GM23338 (cell line): ENCODE measurements at regions not wholly inside any gene's neighbourhood (a gene's known extent, or its start where the extent isn't known, plus 50 kb on each side); places are given as distances from the start of the nearest gene placed in this dataset.

Experiments used
- ATAC-seq: fragments of 200-7000 bp; cut with Tn5 transposase; 3 replicates; pipeline ENCODE4 v1.9.1; 2020
- DNase-seq: peaks from one replicate; pipeline ENCODE4 v3.0.0-alpha.2; 2015; ENCODE audit warnings: low spot score
- H2AFZ ChIP-seq: fragments of 200-600 bp; sonication (generic); 2 replicates; pipeline ENCODE4 v1.8.0; 2016; ENCODE audit warnings: antibody characterized with exemption, mild to moderate bottlenecking, moderate library complexity
- H3F3A ChIP-seq: fragments of 200-600 bp; sonication (generic); replicated peaks from 2 replicates; pipeline ENCODE4 v1.8.0; 2017; ENCODE audit warnings: antibody characterized with exemption, mixed run types, low read depth
- H3K27ac ChIP-seq: fragments of 200-600 bp; sonication (generic); 2 replicates; pipeline ENCODE4 v1.6.1; 2016; ENCODE audit warnings: low read depth
- H3K27me3 ChIP-seq: fragments of 200-600 bp; sonication (generic); 2 replicates; pipeline ENCODE4 v1.8.0; 2016; ENCODE audit warnings: mild to moderate bottlenecking, mixed run types, moderate library complexity; ENCODE audit not compliant: insufficient read depth
- H3K36me3 ChIP-seq: fragments of 200-600 bp; sonication (generic); 2 replicates; pipeline ENCODE4 v1.8.0; 2016; ENCODE audit warnings: mild to moderate bottlenecking; ENCODE audit not compliant: insufficient read depth
- H3K4me1 ChIP-seq: fragments of 200-600 bp; sonication (generic); 2 replicates; pipeline ENCODE4 v1.8.0; 2016; ENCODE audit warnings: mild to moderate bottlenecking, moderate library complexity; ENCODE audit not compliant: insufficient read depth
- H3K4me2 ChIP-seq: fragments of 200-600 bp; sonication (generic); 2 replicates; pipeline ENCODE4 v1.7.1; 2017; ENCODE audit warnings: mixed run types
- H3K4me3 ChIP-seq: fragments of 200-600 bp; sonication (generic); 2 replicates; pipeline ENCODE4 v1.6.1; 2016; ENCODE audit warnings: mixed run types
- H3K79me2 ChIP-seq: fragments of 200-600 bp; sonication (generic); replicated peaks from 2 replicates; pipeline ENCODE4 v1.8.0; 2017; ENCODE audit warnings: mild to moderate bottlenecking; ENCODE audit not compliant: insufficient read depth
- H3K9me2 ChIP-seq: fragments of 200-600 bp; sonication (generic); 2 replicates; pipeline ENCODE4 v1.8.0; 2017; ENCODE audit not compliant: insufficient read depth
- H4K20me1 ChIP-seq: fragments of 200-600 bp; sonication (generic); replicated peaks from 2 replicates; pipeline ENCODE4 v1.8.0; 2017; ENCODE audit warnings: mild to moderate bottlenecking; ENCODE audit not compliant: insufficient read depth
- H3K27ac Mint-ChIP-seq: 2 replicates; pipeline ENCODE4 v1.8.0; 2020; ENCODE audit warnings: inconsistent platforms, mild to moderate bottlenecking, moderate library complexity, mixed read lengths
- H3K27me3 Mint-ChIP-seq: 3 replicates; pipeline ENCODE4 v1.8.0; 2022; ENCODE audit warnings: low read depth, mild to moderate bottlenecking, moderate library complexity, mixed read lengths, inconsistent platforms; ENCODE audit not compliant: insufficient read depth, poor library complexity
- H3K36me3 Mint-ChIP-seq: 3 replicates; pipeline ENCODE4 v1.8.0; 2021; ENCODE audit warnings: low read depth, mild to moderate bottlenecking, inconsistent platforms, moderate library complexity, mixed read lengths
- H3K4me1 Mint-ChIP-seq: 3 replicates; pipeline ENCODE4 v1.8.0; 2020; ENCODE audit warnings: mild to moderate bottlenecking, inconsistent platforms, mixed read lengths
- H3K4me3 Mint-ChIP-seq: 3 replicates; pipeline ENCODE4 v1.8.0; 2021; ENCODE audit warnings: moderate library complexity, mild to moderate bottlenecking, inconsistent platforms, mixed read lengths
- H3K9me3 Mint-ChIP-seq: 3 replicates; pipeline ENCODE4 v1.8.0; 2020; ENCODE audit warnings: moderate library complexity, mild to moderate bottlenecking, inconsistent platforms, mixed read lengths
- CREB1 ChIP-seq: fragments of 250-450 bp; sonication (Bioruptor Pico); IDR thresholded peaks from 2 replicates; pipeline ENCODE4 v1.5.0; 2020; ENCODE audit warnings: low read depth, mild to moderate bottlenecking, moderate library complexity
- EZH2 ChIP-seq: fragments of 200-600 bp; sonication (generic); IDR thresholded peaks from one replicate; pipeline ENCODE4 v1.8.0; 2017; ENCODE audit warnings: antibody characterized with exemption, mild to moderate bottlenecking, low read depth; ENCODE audit not compliant: unreplicated experiment
- JUNB ChIP-seq: IDR thresholded peaks from one replicate; pipeline ENCODE4 v1.6.1; 2016; ENCODE audit warnings: antibody characterized with exemption; ENCODE audit not compliant: unreplicated experiment
- NANOG ChIP-seq: IDR thresholded peaks from 2 replicates; pipeline ENCODE4 v1.6.1; 2016; ENCODE audit warnings: antibody characterized with exemption, borderline replicate concordance
- POLR2AphosphoS5 ChIP-seq: IDR thresholded peaks from 2 replicates; pipeline ENCODE4 v1.6.1; 2016; ENCODE audit warnings: antibody characterized with exemption, low read depth
- STAT1 ChIP-seq: IDR thresholded peaks from one replicate; pipeline ENCODE4 v1.6.1; 2016; ENCODE audit warnings: antibody characterized with exemption; ENCODE audit not compliant: unreplicated experiment
- ZNF114 ChIP-seq: fragments of 250-450 bp; sonication (Bioruptor Pico); IDR thresholded peaks from 2 replicates; pipeline ENCODE4 v1.5.0; 2020; ENCODE audit warnings: mild to moderate bottlenecking, moderate library complexity
- ZNF331 ChIP-seq: fragments of 250-450 bp; sonication (Bioruptor Pico); IDR thresholded peaks from 2 replicates; pipeline ENCODE4 v1.5.0; 2020; ENCODE audit warnings: low read depth, mild to moderate bottlenecking, moderate library complexity
- TF ChIP-seq, protein P1 (sequence below): IDR thresholded peaks from 2 replicates; pipeline ENCODE4 v1.6.1; 2016; ENCODE audit warnings: antibody characterized with exemption
- TF ChIP-seq, protein P2 (sequence below): IDR thresholded peaks from one replicate; pipeline ENCODE4 v1.6.1; 2018; ENCODE audit warnings: antibody characterized with exemption; ENCODE audit not compliant: unreplicated experiment
- TF ChIP-seq, protein P3 (sequence below), 2 experiments: fragments of 200-600 bp in 1 of 2; sonication (generic) in 1 of 2; conservative IDR thresholded peaks; 2 replicates each; pipeline versions ENCODE4 v1.5.1 to v1.6.1; 2016 to 2017; ENCODE audit warnings: antibody characterized with exemption in 2 of 2, low read depth in 2 of 2, mild to moderate bottlenecking in 2 of 2, moderate library complexity in 1 of 2

DNA sequence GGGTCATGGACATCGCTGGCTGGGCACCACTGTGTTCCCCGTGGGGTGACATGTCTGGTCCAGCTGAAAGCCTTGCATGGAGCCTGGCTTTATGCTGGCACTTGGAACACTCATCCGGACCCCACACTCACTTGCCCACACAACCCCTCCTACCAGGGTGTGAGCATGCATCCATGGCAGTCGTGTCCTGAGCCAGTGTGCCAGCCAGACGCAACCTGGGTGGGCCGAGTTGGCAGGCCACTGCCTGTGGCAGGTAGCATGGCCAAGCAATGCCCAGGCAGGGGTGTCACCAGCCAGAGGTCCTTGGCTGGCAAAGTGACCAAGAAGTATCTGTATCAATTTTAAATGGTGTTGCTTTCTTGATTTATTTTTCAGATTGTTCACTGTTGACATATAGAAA is 141.7 kb downstream of the CCDC59 start:
- no peaks in the 10 kb centered on the region for H3K27me3 Mint-ChIP-seq
- no peak overlapping the region for H3K4me3 Mint-ChIP-seq
- H2AFZ ChIP-seq = no peak overlapping the region
- H3K79me2 ChIP-seq = no peaks in the 10 kb centered on the region
- no peak overlapping the region for H3K4me3 ChIP-seq
- H3K4me1 ChIP-seq = no peaks in the 10 kb centered on the region
- H4K20me1 ChIP-seq = no peaks in the 10 kb centered on the region
- H3K36me3 Mint-ChIP-seq = peaks cover 6% of the 10 kb centered on the region; the same call in 2 of the 3 replicates
- no peak overlapping the region for H3K27ac ChIP-seq
- no peak for TF ChIP-seq ZNF331 (CRISPR knock-in tag)
- no peak for TF ChIP-seq JUNB
- TF ChIP-seq POLR2AphosphoS5 = no peak
- TF ChIP-seq EZH2 = no peak
- TF ChIP-seq, protein P1, sequence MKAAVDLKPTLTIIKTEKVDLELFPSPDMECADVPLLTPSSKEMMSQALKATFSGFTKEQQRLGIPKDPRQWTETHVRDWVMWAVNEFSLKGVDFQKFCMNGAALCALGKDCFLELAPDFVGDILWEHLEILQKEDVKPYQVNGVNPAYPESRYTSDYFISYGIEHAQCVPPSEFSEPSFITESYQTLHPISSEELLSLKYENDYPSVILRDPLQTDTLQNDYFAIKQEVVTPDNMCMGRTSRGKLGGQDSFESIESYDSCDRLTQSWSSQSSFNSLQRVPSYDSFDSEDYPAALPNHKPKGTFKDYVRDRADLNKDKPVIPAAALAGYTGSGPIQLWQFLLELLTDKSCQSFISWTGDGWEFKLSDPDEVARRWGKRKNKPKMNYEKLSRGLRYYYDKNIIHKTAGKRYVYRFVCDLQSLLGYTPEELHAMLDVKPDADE = no peak
- no peaks in the 10 kb centered on the region for H3K4me1 Mint-ChIP-seq
- H3K9me3 Mint-ChIP-seq = peaks cover 35% of the 10 kb centered on the region
- no peak overlapping the region for H3K27ac Mint-ChIP-seq
- DNase-seq = no peak
- no peaks in the 10 kb centered on the region for H3K27me3 ChIP-seq
- H3K36me3 ChIP-seq = 0 out of 2 replicates have a peak, but pooled peaks cover under 1% of the 10 kb centered on the region
- H3K4me2 ChIP-seq = no peak overlapping the region
- no peak for ATAC-seq
- H3F3A ChIP-seq = no peaks in the 10 kb centered on the region
- H3K9me2 ChIP-seq = peaks cover 3% of the 10 kb centered on the region; the same call in 1 of the 2 replicates

DNA sequence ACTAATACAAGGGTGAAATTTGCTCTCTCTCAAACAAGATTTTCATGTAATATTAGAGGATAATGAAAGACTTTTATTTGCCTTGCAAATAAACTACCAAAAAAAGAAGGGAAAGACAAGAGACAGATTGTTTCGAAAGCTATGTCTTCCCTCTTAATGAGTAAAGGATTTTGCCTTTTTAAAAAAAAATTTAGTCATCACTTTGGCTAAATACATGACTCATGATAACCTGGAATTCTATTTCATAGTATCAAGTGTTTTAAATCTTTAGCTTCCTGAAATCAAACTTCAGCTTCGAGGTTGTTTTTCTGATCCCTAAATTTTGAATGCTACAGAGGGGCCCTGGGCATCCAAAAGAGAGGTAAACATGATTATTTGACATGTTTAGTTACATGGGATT is 144.4 kb downstream of the CCDC59 start:
- no peak overlapping the region for H3K27ac Mint-ChIP-seq
- Histone ChIP-seq H3K9me2 (peaks cover 7% of the 10 kb centered on the region), H2AFZ (no peak overlapping the region), H3K79me2 (no peaks in the 10 kb centered on the region), H3F3A (no peaks in the 10 kb centered on the region), H3K27ac (no peak overlapping the region), H3K4me1 (no peaks in the 10 kb centered on the region), H3K27me3 (no peaks in the 10 kb centered on the region), H4K20me1 (no peaks in the 10 kb centered on the region), H3K4me3 (no peak overlapping the region), H3K36me3 (0 out of 2 replicates have a peak, but pooled peaks cover 3% of the 10 kb centered on the region), H3K4me2 (no peak overlapping the region)
- H3K9me3 Mint-ChIP-seq = peaks cover 51% of the 10 kb centered on the region
- no peak overlapping the region for H3K4me3 Mint-ChIP-seq
- H3K27me3 Mint-ChIP-seq = no peaks in the 10 kb centered on the region
- H3K4me1 Mint-ChIP-seq = no peaks in the 10 kb centered on the region
- DNase-seq = no peak
- no peak for ATAC-seq
- peaks cover 10% of the 10 kb centered on the region; the same call in 2 of the 3 replicates for H3K36me3 Mint-ChIP-seq
- TF ChIP-seq, protein P2, sequence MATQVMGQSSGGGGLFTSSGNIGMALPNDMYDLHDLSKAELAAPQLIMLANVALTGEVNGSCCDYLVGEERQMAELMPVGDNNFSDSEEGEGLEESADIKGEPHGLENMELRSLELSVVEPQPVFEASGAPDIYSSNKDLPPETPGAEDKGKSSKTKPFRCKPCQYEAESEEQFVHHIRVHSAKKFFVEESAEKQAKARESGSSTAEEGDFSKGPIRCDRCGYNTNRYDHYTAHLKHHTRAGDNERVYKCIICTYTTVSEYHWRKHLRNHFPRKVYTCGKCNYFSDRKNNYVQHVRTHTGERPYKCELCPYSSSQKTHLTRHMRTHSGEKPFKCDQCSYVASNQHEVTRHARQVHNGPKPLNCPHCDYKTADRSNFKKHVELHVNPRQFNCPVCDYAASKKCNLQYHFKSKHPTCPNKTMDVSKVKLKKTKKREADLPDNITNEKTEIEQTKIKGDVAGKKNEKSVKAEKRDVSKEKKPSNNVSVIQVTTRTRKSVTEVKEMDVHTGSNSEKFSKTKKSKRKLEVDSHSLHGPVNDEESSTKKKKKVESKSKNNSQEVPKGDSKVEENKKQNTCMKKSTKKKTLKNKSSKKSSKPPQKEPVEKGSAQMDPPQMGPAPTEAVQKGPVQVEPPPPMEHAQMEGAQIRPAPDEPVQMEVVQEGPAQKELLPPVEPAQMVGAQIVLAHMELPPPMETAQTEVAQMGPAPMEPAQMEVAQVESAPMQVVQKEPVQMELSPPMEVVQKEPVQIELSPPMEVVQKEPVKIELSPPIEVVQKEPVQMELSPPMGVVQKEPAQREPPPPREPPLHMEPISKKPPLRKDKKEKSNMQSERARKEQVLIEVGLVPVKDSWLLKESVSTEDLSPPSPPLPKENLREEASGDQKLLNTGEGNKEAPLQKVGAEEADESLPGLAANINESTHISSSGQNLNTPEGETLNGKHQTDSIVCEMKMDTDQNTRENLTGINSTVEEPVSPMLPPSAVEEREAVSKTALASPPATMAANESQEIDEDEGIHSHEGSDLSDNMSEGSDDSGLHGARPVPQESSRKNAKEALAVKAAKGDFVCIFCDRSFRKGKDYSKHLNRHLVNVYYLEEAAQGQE = no peak
- TF ChIP-seq NANOG (no peak), ZNF331 (CRISPR knock-in tag) (no peak), ZNF114 (CRISPR knock-in tag) (no peak), CREB1 (CRISPR knock-in tag) (no peak), STAT1 (no peak)
- TF ChIP-seq, protein P3, sequence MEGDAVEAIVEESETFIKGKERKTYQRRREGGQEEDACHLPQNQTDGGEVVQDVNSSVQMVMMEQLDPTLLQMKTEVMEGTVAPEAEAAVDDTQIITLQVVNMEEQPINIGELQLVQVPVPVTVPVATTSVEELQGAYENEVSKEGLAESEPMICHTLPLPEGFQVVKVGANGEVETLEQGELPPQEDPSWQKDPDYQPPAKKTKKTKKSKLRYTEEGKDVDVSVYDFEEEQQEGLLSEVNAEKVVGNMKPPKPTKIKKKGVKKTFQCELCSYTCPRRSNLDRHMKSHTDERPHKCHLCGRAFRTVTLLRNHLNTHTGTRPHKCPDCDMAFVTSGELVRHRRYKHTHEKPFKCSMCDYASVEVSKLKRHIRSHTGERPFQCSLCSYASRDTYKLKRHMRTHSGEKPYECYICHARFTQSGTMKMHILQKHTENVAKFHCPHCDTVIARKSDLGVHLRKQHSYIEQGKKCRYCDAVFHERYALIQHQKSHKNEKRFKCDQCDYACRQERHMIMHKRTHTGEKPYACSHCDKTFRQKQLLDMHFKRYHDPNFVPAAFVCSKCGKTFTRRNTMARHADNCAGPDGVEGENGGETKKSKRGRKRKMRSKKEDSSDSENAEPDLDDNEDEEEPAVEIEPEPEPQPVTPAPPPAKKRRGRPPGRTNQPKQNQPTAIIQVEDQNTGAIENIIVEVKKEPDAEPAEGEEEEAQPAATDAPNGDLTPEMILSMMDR (conservative IDR thresholded peaks at IDR 0.05; ENCODE audit: low read depth in 2 of 2) = no peak
- TF ChIP-seq, protein P1 = no peak
